ENCODE measurements at regions not wholly inside any gene's neighbourhood (a gene's known extent, or its start where the extent isn't known, plus 50 kb on each side); places are given as distances from the start of the nearest gene placed in this dataset.

- Mint-ChIP-seq H3K4me3 (ENCODE audit: unreplicated experiment) (no peak overlapping the region), H3K27me3 (ENCODE audit: low read depth) (no peaks in the 10 kb centered on the region), H3K9me3 (ENCODE audit: low read depth) (no peaks in the 10 kb centered on the region), H3K4me1 (ENCODE audit: low read depth) (peaks cover 38% of the 10 kb centered on the region), H3K36me3 (ENCODE audit: low read depth) (no peaks in the 10 kb centered on the region), H3K27ac (ENCODE audit: unreplicated experiment) (no peak overlapping the region)
- DNase-seq (ENCODE audit: low spot score) = no peak
- no peak for TF ChIP-seq CTCF (IDR thresholded peaks at IDR 0.05)
These were observed 224.8 kb upstream of the JAG1 start for GRCh38 chr20:10898552-10898951.

DNA sequence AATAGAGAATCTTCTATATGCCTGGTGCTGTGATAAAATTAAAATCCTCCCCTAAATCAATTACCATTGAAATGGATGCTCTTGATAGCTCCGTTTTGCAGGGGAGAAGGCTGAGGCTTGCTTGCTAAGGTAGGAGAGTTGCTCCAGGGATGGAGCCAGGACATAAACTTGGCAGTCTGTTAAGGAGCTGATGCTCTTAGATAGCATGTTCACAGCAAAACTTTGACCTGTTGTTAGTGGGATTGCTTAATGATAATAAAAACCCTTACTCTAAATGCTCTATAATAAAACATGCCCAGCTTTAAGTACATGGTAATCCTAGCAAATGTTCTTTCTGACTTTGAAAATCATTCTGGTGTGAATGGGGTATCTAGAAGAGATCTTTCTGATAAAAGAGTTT, 228.4 kb upstream of the JAG1 start:
- Mint-ChIP-seq H3K4me1 (ENCODE audit: low read depth) (peaks cover 37% of the 10 kb centered on the region), H3K27me3 (ENCODE audit: low read depth) (no peaks in the 10 kb centered on the region), H3K36me3 (ENCODE audit: low read depth) (no peaks in the 10 kb centered on the region), H3K4me3 (ENCODE audit: unreplicated experiment) (no peak overlapping the region), H3K27ac (ENCODE audit: unreplicated experiment) (peak overlapping the region; percentile 70), H3K9me3 (ENCODE audit: low read depth) (no peaks in the 10 kb centered on the region)
- no peak for TF ChIP-seq CTCF (IDR thresholded peaks at IDR 0.05)
- DNase-seq (ENCODE audit: low spot score) = no peak

- Mint-ChIP-seq H3K4me3 (ENCODE audit: unreplicated experiment) (no peak overlapping the region), H3K9me3 (ENCODE audit: low read depth) (no peaks in the 10 kb centered on the region), H3K4me1 (ENCODE audit: low read depth) (peaks cover 37% of the 10 kb centered on the region), H3K27me3 (ENCODE audit: low read depth) (no peaks in the 10 kb centered on the region), H3K36me3 (ENCODE audit: low read depth) (no peaks in the 10 kb centered on the region), H3K27ac (ENCODE audit: unreplicated experiment) (peak overlapping the region; percentile 70)
- no peak for DNase-seq (ENCODE audit: low spot score)
- no peak for TF ChIP-seq CTCF (IDR thresholded peaks at IDR 0.05)
These were observed 228.9 kb upstream of the JAG1 start for GRCh38 chr20:10902576-10903282.

DNA sequence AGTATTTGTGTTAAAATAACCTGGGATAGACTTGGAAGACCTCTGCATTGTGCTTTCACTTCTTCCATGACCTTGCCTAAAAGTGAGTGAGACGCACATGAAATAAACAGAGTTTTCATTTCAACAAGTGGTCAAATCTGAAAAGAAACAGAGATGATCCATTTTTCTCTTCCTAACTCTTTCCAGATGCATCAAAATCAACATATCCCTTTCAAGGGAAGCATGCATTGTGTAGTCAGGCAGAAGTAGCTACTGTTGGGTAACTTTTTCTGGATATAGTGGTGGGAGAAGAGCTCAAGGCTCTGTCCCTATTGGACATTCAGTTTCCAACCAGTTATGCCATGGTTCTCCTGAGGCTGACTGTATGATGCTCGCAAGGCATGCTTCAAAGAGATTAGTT, 233.0 kb upstream of the JAG1 start:
- no peak overlapping the region for H3K27ac Mint-ChIP-seq (ENCODE audit: unreplicated experiment)
- H3K27me3 Mint-ChIP-seq (ENCODE audit: low read depth) = no peaks in the 10 kb centered on the region
- no peak for DNase-seq (ENCODE audit: low spot score)
- H3K9me3 Mint-ChIP-seq (ENCODE audit: low read depth) = no peaks in the 10 kb centered on the region
- no peaks in the 10 kb centered on the region for H3K36me3 Mint-ChIP-seq (ENCODE audit: low read depth)
- peaks cover 31% of the 10 kb centered on the region for H3K4me1 Mint-ChIP-seq (ENCODE audit: low read depth)
- no peak overlapping the region for H3K4me3 Mint-ChIP-seq (ENCODE audit: unreplicated experiment)
- no peak for TF ChIP-seq CTCF (IDR thresholded peaks at IDR 0.05)

GRCh38 chr20:10909803-10910202, 236.0 kb upstream of the JAG1 start:
- Mint-ChIP-seq H3K27me3 (ENCODE audit: low read depth) (no peaks in the 10 kb centered on the region), H3K4me3 (ENCODE audit: unreplicated experiment) (no peak overlapping the region), H3K9me3 (ENCODE audit: low read depth) (peaks cover 3% of the 10 kb centered on the region), H3K27ac (ENCODE audit: unreplicated experiment) (no peak overlapping the region), H3K4me1 (ENCODE audit: low read depth) (peaks cover 11% of the 10 kb centered on the region), H3K36me3 (ENCODE audit: low read depth) (no peaks in the 10 kb centered on the region)
- DNase-seq (ENCODE audit: low spot score) = no peak
- no peak for TF ChIP-seq CTCF (IDR thresholded peaks at IDR 0.05)
